Stimulated activated CD4-positive, alpha-beta T cell treated with anti-CD3 and anti-CD28 coated beads, Interleukin-1b, Interleukin-23, amount 100 ng/mL, for 4 hours (primary cell): ENCODE measurements at regions not wholly inside any gene's neighbourhood (a gene's known extent, or its start where the extent isn't known, plus 50 kb on each side); places are given as distances from the start of the nearest gene placed in this dataset.
"Not testable (repeated sequence)": the region's sequence is repeated elsewhere in the genome, so short reads cannot be mapped to it uniquely, and the experiment has no call there.

ENCODE experiments used
- DNase-seq, 2 donors: peaks; one replicate each; pipeline ENCODE4 v3.0.0-alpha.2; 2020; ENCODE audit warnings: low read depth in 2 of 2

DNA sequence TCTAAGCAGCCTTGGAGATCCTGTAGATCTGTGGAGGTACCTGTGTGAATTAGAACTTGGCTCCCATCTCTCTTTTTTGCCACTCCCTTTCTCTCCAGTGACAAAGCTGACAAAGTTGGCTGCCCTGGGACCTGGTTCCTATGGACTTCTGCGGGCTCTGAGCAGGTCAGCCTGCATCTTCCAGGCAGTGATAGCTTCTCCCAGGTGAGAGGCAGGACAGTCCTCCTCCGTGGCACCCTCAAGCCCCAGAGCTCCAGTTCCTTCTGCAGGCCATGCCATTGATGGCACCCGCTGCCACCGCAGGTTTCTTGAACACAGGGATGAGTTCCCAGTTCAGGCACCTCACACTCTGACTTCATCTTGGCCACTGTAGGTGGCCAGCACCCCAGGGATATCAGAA lies 73.5 kb upstream of the GRB10 start:
- DNase-seq = no peak

GRCh38 chr7:50855526-50855925 lies 72.8 kb upstream of the GRB10 start:
- no peak for DNase-seq

DNA sequence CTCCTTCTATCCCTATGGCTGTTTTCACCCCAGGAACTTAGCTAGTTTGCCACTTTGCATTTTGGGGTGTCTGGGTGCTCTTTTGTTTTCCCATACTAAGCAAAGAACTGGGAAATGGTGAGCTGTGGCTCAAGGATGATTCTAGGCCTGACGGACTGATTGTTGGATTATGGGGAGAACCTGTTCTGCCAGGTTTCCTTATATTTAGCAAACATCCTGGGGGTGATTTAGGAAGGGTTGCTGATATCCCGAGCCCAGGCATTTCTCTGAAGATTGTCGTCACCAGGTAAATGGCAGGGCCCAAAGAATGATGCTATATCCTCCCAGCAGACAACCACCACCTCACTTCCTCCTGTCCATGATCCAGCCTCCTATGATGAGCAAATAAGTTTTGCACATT lies 72.1 kb upstream of the GRB10 start:
- DNase-seq = no peak

- DNase-seq = no peak
Observed at GRCh38 chr7:50854247-50854646, 71.6 kb upstream of the GRB10 start.

GRCh38 chr7:50853311-50853710 lies 70.6 kb upstream of the GRB10 start:
- DNase-seq = no peak

DNA sequence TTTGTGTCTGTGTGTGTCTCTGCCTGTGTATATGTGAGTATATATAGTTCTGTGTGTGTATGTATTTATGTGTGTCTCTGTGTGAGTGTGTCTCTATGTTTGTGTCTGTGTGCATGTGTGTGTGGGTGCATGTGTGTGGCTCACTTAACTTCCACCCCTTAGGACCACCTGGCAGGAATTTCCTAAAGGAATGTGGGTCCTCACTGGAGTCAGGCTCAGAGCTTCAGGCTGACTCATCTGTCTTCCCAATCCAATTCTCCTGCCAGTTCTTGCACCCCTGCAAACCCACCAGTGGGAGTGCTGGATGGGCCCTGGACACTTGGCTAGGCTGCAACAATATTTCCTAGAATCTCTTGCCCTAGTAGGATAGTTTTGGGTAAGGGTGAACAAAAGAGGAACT lies 70.2 kb upstream of the GRB10 start:
- DNase-seq = no peak

DNA sequence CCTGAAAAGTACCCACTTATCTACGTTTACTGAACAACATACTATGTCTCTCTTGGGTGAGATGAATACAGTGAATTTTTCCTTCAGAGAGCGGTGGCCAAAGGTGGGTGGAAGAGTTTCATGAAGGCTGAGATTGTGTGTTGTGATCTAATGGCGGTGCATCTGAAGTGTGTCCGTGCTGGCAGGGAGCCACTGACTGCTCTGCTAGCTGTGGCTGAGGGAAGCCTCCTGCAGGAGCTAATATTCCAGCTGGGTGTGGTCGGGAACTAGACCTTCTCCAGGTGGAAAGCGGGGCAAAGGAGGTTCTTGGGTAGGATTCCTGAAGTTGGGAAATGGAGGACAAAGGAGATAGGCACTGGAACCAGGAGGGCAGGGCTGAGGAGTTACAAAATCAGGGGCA lies 69.2 kb upstream of the GRB10 start:
- DNase-seq = no peak

- DNase-seq = no peak
Observed at GRCh38 chr7:50851451-50851850, 68.8 kb upstream of the GRB10 start.

DNA sequence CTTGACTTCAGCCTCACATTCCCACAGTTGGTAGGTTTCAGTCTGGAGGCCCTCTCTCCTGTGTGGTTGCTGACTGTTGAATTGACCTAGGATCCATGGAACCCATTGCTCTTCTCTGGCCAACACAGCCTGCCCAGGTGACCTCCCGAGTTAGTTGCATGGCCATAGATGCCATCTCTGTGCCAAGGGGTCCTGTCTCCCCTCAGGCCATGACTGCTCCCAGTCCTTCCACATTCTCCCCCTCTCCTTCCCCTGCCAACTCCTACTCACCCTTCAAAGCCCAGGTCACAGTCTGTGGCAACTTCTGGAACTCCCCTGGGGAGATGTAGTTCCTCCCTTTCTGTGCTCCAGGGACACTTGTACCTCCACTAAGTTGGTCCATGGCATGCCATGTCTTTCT lies 67.3 kb upstream of the GRB10 start:
- no peak for DNase-seq

GRCh38 chr7:50848203-50848602 lies 65.5 kb upstream of the GRB10 start:
- no peak for DNase-seq

GRCh38 chr7:50844861-50845260 lies 62.2 kb upstream of the GRB10 start:
- DNase-seq = not testable (repeated sequence)

DNA sequence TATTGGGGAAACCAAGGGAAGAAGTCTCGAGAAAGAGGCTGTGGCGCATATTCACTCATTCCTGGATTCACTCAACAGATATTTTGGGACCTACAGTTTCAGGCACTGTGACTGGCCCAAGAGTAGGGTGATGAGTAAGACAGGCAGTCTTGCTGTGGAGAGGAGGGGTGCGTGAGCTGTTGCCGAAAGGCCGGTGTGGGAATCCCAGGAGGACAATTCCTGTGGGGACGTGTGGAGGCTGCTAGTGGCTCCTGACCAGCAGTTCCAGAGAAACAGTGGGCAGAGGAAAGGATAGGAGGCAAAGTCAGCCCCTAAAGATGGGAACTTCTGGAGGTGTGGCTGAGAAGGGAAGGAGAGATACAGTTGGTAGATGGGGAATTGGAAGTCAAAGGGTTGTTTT lies 59.3 kb upstream of the GRB10 start:
- no peak for DNase-seq

DNA sequence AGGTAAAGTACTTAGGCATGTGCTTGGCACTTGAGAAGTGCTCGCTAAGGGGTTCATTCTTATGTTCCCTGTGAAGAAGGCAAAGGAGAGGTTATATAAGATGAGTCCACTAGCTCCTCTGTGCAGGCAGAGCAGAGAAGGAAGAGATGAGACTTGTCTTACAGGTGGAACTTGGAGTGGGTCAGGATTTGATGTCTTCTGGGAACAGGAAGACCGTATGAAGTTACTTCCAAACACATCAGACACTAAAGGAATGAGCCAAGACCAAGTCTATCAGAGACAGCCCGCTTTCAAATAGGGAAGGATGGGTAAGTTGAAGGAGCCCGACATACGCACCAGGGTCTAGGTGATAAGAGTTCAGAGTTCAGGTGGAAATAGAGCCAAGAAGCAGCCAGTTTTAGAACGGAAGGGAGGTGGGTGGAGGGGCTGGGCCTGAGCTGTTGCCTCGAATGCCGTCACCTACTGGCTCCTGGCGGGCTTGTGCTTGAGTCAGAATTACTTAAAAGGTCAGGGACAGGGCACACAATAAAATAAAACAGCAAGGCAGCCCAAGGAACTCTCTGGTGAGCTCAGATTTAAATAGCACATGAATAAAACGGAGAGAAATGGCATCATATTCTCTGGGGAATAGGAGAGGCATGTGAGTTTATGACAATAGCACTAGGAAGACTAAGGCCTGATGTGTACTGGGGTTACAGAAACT lies 56.1 kb upstream of the GRB10 start:
- DNase-seq = no peak

DNA sequence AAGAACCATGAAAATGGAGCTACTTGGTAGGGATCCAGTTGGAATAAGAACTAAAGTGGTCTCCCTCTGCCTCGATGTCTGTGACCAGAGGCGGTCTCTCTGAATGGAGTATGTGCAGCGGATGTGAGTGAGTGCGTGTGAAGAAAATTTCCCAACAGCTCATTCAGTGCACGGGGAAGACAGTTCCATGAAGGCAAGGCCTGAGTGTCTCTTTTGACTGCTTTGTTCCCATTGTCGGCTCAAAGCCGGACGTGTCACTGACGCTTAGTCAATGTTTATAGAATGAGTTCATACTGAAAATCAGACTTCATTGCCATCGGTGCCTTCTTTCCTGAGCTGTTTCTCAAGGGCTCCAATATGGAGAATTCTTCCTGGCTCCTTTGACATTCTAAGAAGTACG lies 55.3 kb upstream of the GRB10 start:
- DNase-seq = no peak

DNA sequence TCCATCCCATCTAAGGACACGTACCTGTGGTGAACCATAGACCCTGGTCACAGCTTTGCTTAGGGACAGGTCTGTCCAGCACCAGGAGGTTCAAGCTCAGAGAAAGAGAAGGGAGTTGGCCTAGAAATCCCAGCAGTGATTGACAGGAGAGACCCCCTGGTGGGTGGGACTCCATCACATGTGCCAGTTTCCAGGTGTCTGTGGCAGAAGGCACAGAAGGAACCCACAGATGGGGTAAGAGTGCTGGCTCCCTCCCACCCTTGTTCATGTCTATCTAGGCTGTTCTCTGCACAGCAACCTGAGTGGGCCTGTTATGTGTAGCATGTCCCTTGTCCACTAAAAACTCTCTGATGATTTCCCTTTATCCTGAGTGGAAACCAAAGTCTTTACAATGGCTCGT lies 54.0 kb upstream of the GRB10 start:
- no peak for DNase-seq

- DNase-seq = no peak
Observed at GRCh38 chr7:50835156-50835555, 52.5 kb upstream of the GRB10 start.

GRCh38 chr7:50834679-50835078 lies 52.0 kb upstream of the GRB10 start:
- no peak for DNase-seq

- no peak for DNase-seq
Observed at GRCh38 chr7:50834031-50834535, 51.4 kb upstream of the GRB10 start.

DNA sequence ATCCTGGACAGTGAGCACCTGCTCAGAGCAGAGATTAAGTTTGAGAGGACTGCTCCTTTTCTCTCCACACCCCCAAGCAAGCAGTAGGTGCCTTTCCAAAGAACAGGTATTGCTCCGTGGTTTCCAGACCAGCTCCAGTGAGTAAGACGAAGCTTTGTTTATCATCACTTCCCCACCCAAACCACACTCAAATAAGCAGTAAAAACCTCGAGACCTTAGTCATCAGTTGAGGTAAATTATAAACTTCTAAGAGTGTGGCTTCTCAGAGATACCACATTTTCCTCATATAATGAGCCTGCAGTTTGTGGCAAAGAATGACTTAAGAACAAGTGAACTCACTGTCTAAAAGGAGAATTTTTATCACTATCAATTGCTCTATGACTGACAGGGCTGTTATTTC lies 50.0 kb upstream of the GRB10 start:
- DNase-seq = peak in 1 of 2 donors; percentile 4
